GM18861 (cell line): ENCODE measurements at regions not wholly inside any gene's neighbourhood (a gene's known extent, or its start where the extent isn't known, plus 50 kb on each side); places are given as distances from the start of the nearest gene placed in this dataset.

Source experiments
- ATAC-seq: cut with Tn5 transposase; IDR thresholded peaks from one replicate; pipeline ENCODE4 v1.9.1; 2021; ENCODE audit not compliant: unreplicated experiment

- no peak for ATAC-seq
Measured at GRCh38 chr11:22497474-22497873, 128.1 kb downstream of the FANCF start.

DNA sequence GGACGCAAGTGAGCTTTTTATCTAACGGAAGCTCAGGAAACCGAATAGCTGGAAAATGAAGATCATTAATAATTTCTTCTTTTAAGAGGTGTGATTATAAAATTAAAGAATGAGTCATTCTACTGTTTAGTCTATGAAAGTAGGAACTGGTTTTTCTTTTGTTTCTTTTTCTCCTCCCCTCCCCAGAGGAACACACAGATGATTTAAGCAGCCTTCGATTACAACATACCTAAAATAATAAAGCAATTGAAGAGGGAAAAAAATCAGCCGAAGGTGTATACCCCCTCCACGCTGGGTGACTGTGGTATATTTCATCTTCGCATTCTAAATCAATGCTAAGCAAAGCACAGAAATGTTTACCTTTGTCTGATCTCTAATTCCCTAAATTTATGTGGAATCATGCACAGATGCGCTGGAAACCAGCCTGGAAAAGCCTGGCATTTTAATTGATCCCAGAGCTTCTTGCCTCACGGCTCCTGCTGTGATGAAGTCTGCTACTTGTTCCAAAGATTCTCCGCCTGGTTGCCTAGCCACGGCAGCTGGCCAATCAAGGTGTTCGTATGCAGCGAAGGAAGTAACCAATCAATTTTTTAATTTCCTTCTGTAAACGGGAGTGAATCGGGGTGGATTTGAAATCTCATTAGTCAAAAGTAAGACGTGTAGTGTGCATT lies 133.9 kb downstream of the FANCF start:
- ATAC-seq: no peak

DNA sequence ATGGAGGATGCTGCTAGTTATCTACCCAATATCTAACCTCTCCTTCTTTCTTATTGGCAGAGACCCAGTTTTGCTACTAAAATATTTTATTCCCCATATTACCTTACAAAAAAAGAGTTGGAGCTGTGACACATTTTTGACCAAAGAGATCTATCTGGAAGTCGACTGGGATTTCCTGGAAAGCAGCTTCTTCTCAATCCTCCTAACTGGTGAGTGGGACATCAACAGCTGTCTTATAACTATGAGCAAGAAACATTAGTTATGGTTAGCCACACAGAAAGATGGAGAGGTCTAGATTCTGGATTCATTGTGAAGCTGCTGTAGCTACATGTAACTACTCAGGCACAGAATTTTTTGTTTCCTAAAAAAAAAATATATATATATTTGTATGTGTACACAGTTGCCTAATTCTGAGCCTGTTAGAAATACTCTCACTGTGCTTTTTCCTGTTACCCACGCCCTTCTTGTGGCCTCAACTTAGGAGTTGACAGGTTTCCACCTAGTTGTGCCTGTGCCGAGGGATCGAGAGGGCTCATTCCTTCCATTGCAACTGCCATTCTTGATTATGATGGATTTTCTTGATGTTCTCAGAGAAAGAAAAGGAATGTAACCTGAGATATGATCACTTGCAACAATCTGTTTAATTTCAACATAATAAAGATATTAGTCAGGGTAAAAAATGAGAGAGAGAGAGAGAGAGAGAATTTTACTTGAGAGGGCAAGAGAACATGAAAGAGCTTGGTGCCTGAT lies 142.0 kb downstream of the SLC17A6 start:
- ATAC-seq: no peak

GRCh38 chr11:22479208-22479607 lies 141.0 kb downstream of the SLC17A6 start:
- no peak for ATAC-seq

- ATAC-seq: no peak
Measured at GRCh38 chr11:22478169-22478568, 140.0 kb downstream of the SLC17A6 start.

GRCh38 chr11:22477312-22477711 lies 139.1 kb downstream of the SLC17A6 start:
- no peak for ATAC-seq

GRCh38 chr11:22476589-22476988 lies 138.4 kb downstream of the SLC17A6 start:
- no peak for ATAC-seq

- no peak for ATAC-seq
Measured at GRCh38 chr11:22474616-22475015, 136.4 kb downstream of the SLC17A6 start.

- no peak for ATAC-seq
Measured at GRCh38 chr11:22473586-22473985, 135.4 kb downstream of the SLC17A6 start.

DNA sequence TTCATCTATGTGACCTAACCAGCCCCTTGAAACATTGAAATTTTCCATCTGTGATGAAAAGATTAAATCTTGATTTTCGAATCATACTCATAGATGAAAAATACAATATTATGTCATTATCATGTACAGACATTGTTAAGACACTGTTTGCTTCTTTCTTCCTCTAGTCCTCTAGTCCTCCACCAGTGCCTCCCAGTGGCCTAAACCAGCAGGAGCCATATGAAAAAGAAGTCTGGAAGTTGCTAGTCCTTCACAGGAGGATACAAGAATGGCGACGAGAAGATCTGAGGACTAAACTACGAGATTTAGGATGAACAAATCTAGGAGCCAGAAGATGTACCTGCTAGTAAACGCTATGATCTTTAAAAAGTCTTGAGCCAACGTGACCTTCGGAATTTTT lies 134.1 kb downstream of the SLC17A6 start:
- no peak for ATAC-seq

DNA sequence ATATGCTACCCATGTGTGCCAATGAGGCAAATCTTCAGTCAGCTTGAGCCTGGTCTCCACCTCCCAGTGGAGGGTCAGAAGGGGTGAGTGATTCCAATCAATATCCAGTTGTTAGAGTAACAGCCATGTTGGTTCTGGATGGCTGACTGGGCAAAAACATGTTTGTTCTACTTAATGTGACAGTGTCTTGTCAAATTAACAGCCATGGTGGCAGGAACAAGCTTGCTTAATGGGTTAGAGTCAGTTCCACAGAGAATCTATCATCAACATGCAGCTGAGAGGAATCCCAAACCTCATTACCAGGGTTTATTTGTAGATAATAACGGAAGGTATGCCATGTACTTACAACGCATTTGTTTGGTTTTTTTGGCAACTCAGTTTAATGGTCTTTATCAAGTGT lies 133.2 kb downstream of the SLC17A6 start:
- ATAC-seq: no peak

DNA sequence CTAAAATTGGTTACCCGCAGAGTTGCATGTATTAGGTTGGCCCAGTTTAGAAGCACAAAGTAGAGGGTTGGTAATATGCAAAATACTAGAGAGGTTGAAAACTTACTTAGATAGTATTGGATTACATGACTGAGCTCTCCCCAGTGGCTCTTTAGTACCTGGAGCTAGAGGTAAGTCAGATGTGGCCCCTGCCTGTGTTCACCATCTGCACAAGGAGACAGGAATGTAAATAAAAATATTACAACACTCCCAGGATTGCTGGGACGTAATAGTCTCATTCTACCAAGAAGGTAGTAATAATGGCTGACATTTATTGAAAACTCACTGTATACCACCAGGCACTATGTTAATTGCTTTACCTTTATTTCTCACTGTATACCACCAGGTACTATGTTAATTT lies 129.6 kb downstream of the SLC17A6 start:
- ATAC-seq: no peak

GRCh38 chr11:22467248-22467647 lies 129.1 kb downstream of the SLC17A6 start:
- no peak for ATAC-seq

- ATAC-seq: no peak
Measured at GRCh38 chr11:22466809-22467208, 128.6 kb downstream of the SLC17A6 start.

- no peak for ATAC-seq
Measured at GRCh38 chr11:22466351-22466750, 128.2 kb downstream of the SLC17A6 start.

GRCh38 chr11:22465620-22466019 lies 127.4 kb downstream of the SLC17A6 start:
- no peak for ATAC-seq

GRCh38 chr11:22461626-22462025 lies 123.4 kb downstream of the SLC17A6 start:
- ATAC-seq: no peak

DNA sequence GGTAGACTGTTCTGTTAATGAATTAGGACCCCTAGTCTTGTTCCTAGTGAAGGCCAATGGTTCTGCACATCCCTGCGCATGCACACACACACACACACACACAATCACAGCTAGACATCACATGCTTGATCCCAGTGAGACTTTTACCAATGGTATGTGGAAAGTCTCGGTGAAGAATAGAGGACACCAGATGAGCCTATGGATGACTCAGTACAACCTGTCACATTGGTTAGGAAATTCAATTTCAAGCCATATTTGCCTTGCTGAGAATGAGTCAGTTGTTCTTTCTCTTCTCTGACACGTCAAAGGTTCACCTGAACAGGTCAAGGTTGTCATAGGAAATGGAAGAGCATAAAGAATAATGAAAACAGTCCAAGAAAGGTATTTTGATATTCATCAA lies 122.0 kb downstream of the SLC17A6 start:
- ATAC-seq: no peak

- no peak for ATAC-seq
Measured at GRCh38 chr11:22459048-22459447, 120.9 kb downstream of the SLC17A6 start.

GRCh38 chr11:22458161-22458560 lies 120.0 kb downstream of the SLC17A6 start:
- ATAC-seq: no peak

- ATAC-seq: no peak
Measured at GRCh38 chr11:22456993-22457762, 119.0 kb downstream of the SLC17A6 start.
